ENCODE measurements at regions not wholly inside any gene's neighbourhood (a gene's known extent, or its start where the extent isn't known, plus 50 kb on each side); places are given as distances from the start of the nearest gene placed in this dataset.
"Not testable (repeated sequence)": the region's sequence is repeated elsewhere in the genome, so short reads cannot be mapped to it uniquely, and the experiment has no call there.

- not testable (repeated sequence) for H3K4me3 ChIP-seq (ENCODE audit: low read depth, low read length); H3K79me1 ChIP-seq (ENCODE audit: low read length); H4K12ac ChIP-seq (ENCODE audit: low read depth, low read length); H2AFZ ChIP-seq (ENCODE audit: insufficient read depth, low read length, poor library complexity); H3K27ac ChIP-seq (ENCODE audit: low read depth, low read length); H4K8ac ChIP-seq (ENCODE audit: low read depth, low read length); H3K14ac ChIP-seq (ENCODE audit: low read length); H3K9me3 ChIP-seq (ENCODE audit: insufficient read depth, low read depth, low read length); H3K18ac ChIP-seq (ENCODE audit: low read length); H3K36me3 ChIP-seq (ENCODE audit: control insufficient read depth in 1 of 2, insufficient read depth in 2 of 2, low read length in 2 of 2); H3K4ac ChIP-seq (ENCODE audit: low read depth, low read length); H2BK120ac ChIP-seq (ENCODE audit: insufficient read depth, low read length, poor library complexity); H3K23ac ChIP-seq (ENCODE audit: low read length); H2BK12ac ChIP-seq (ENCODE audit: low read length); H2AK5ac ChIP-seq (ENCODE audit: low read length); H3K4me1 ChIP-seq (ENCODE audit: control insufficient read depth in 1 of 2, insufficient read depth in 2 of 2, low read length in 2 of 2); H2BK5ac ChIP-seq (ENCODE audit: low read depth, low read length, poor library complexity); H3K9ac ChIP-seq (ENCODE audit: low read length); H4K91ac ChIP-seq (ENCODE audit: low read depth, low read length); H3K4me2 ChIP-seq (ENCODE audit: low read length); H3K79me2 ChIP-seq (ENCODE audit: control insufficient read depth, insufficient read depth, low read length, poor library complexity); H3K27me3 ChIP-seq (ENCODE audit: insufficient read depth, low read length)
- peak; percentile 0 for DNase-seq
- WGBS (ENCODE audit: extremely low coverage, insufficient coverage, insufficient read length), result no CpG with 5 or more reads among the region's 16 CpGs
These were observed 166.5 kb downstream of the POTEG start for GRCh38 chr14:19267636-19268035.

- H3K4me2 ChIP-seq (ENCODE audit: low read length); H2BK120ac ChIP-seq (ENCODE audit: insufficient read depth, low read length, poor library complexity); H3K36me3 ChIP-seq (ENCODE audit: control insufficient read depth in 1 of 2, insufficient read depth in 2 of 2, low read length in 2 of 2); H4K91ac ChIP-seq (ENCODE audit: low read depth, low read length); H3K27me3 ChIP-seq (ENCODE audit: insufficient read depth, low read length); DNase-seq; H3K9me3 ChIP-seq (ENCODE audit: insufficient read depth, low read depth, low read length); H3K23ac ChIP-seq (ENCODE audit: low read length); H2AFZ ChIP-seq (ENCODE audit: insufficient read depth, low read length, poor library complexity); H2AK5ac ChIP-seq (ENCODE audit: low read length); H3K9ac ChIP-seq (ENCODE audit: low read length); H3K14ac ChIP-seq (ENCODE audit: low read length); H3K4ac ChIP-seq (ENCODE audit: low read depth, low read length); H3K79me2 ChIP-seq (ENCODE audit: control insufficient read depth, insufficient read depth, low read length, poor library complexity); H4K12ac ChIP-seq (ENCODE audit: low read depth, low read length); H3K4me3 ChIP-seq (ENCODE audit: low read depth, low read length); H2BK12ac ChIP-seq (ENCODE audit: low read length); H3K18ac ChIP-seq (ENCODE audit: low read length); H2BK5ac ChIP-seq (ENCODE audit: low read depth, low read length, poor library complexity); H3K4me1 ChIP-seq (ENCODE audit: control insufficient read depth in 1 of 2, insufficient read depth in 2 of 2, low read length in 2 of 2); H4K8ac ChIP-seq (ENCODE audit: low read depth, low read length); H3K27ac ChIP-seq (ENCODE audit: low read depth, low read length); H3K79me1 ChIP-seq (ENCODE audit: low read length): not testable (repeated sequence)
- WGBS (ENCODE audit: extremely low coverage, insufficient coverage, insufficient read length), result no CpG with 5 or more reads among the region's 21 CpGs
These were observed 166.0 kb downstream of the POTEG start for GRCh38 chr14:19268047-19268627.

- H2BK5ac ChIP-seq (ENCODE audit: low read depth, low read length, poor library complexity); H3K4me2 ChIP-seq (ENCODE audit: low read length); H3K14ac ChIP-seq (ENCODE audit: low read length); H3K9ac ChIP-seq (ENCODE audit: low read length); H2AK5ac ChIP-seq (ENCODE audit: low read length); H4K91ac ChIP-seq (ENCODE audit: low read depth, low read length); H3K18ac ChIP-seq (ENCODE audit: low read length); DNase-seq; H3K27ac ChIP-seq (ENCODE audit: low read depth, low read length); H4K8ac ChIP-seq (ENCODE audit: low read depth, low read length); H2AFZ ChIP-seq (ENCODE audit: insufficient read depth, low read length, poor library complexity); H3K4me3 ChIP-seq (ENCODE audit: low read depth, low read length); H3K27me3 ChIP-seq (ENCODE audit: insufficient read depth, low read length); H3K79me1 ChIP-seq (ENCODE audit: low read length); H3K79me2 ChIP-seq (ENCODE audit: control insufficient read depth, insufficient read depth, low read length, poor library complexity); H3K4me1 ChIP-seq (ENCODE audit: control insufficient read depth in 1 of 2, insufficient read depth in 2 of 2, low read length in 2 of 2); H2BK120ac ChIP-seq (ENCODE audit: insufficient read depth, low read length, poor library complexity); H3K9me3 ChIP-seq (ENCODE audit: insufficient read depth, low read depth, low read length); H3K23ac ChIP-seq (ENCODE audit: low read length); H3K36me3 ChIP-seq (ENCODE audit: control insufficient read depth in 1 of 2, insufficient read depth in 2 of 2, low read length in 2 of 2); H4K12ac ChIP-seq (ENCODE audit: low read depth, low read length); H3K4ac ChIP-seq (ENCODE audit: low read depth, low read length); H2BK12ac ChIP-seq (ENCODE audit: low read length): not testable (repeated sequence)
- WGBS (ENCODE audit: extremely low coverage, insufficient coverage, insufficient read length), result no CpG with 5 or more reads among the region's 1 CpG
These were observed 161.9 kb downstream of the POTEG start for GRCh38 chr14:19272235-19272634.

GRCh38 chr14:19289669-19290068 is 144.5 kb downstream of the POTEG start:
- not testable (repeated sequence) for H3K9ac ChIP-seq (ENCODE audit: low read length); H3K36me3 ChIP-seq (ENCODE audit: control insufficient read depth in 1 of 2, insufficient read depth in 2 of 2, low read length in 2 of 2)
- WGBS (ENCODE audit: extremely low coverage, insufficient coverage, insufficient read length), result no CpG with 5 or more reads among the region's 3 CpGs

More at GRCh38 chr14:19289669-19290068, 144.5 kb downstream of the POTEG start:
- H2AK5ac ChIP-seq (ENCODE audit: low read length); H3K9me3 ChIP-seq (ENCODE audit: insufficient read depth, low read depth, low read length); H4K8ac ChIP-seq (ENCODE audit: low read depth, low read length); H3K4me1 ChIP-seq (ENCODE audit: control insufficient read depth in 1 of 2, insufficient read depth in 2 of 2, low read length in 2 of 2); H3K79me1 ChIP-seq (ENCODE audit: low read length); H4K91ac ChIP-seq (ENCODE audit: low read depth, low read length); H2AFZ ChIP-seq (ENCODE audit: insufficient read depth, low read length, poor library complexity); H3K18ac ChIP-seq (ENCODE audit: low read length); H3K14ac ChIP-seq (ENCODE audit: low read length); H2BK5ac ChIP-seq (ENCODE audit: low read depth, low read length, poor library complexity); H4K12ac ChIP-seq (ENCODE audit: low read depth, low read length); H2BK12ac ChIP-seq (ENCODE audit: low read length); H3K4me2 ChIP-seq (ENCODE audit: low read length); H3K79me2 ChIP-seq (ENCODE audit: control insufficient read depth, insufficient read depth, low read length, poor library complexity); H3K27ac ChIP-seq (ENCODE audit: low read depth, low read length); H2BK120ac ChIP-seq (ENCODE audit: insufficient read depth, low read length, poor library complexity); H3K4ac ChIP-seq (ENCODE audit: low read depth, low read length); H3K27me3 ChIP-seq (ENCODE audit: insufficient read depth, low read length); H3K23ac ChIP-seq (ENCODE audit: low read length); H3K4me3 ChIP-seq (ENCODE audit: low read depth, low read length): not testable (repeated sequence)
- DNase-seq, result peak in 1 of 2 donors; percentile 1

All from trophoblast cell (in vitro differentiated cells and primary cell).